NCI-H526 (cell line): ENCODE measurements at regions not wholly inside any gene's neighbourhood (a gene's known extent, or its start where the extent isn't known, plus 50 kb on each side); places are given as distances from the start of the nearest gene placed in this dataset.

Experiments used
- DNase-seq, 2 experiments: peaks; one replicate each; lab custom pipeline; 2025; lab: John Stamatoyannopoulos, UW

DNA sequence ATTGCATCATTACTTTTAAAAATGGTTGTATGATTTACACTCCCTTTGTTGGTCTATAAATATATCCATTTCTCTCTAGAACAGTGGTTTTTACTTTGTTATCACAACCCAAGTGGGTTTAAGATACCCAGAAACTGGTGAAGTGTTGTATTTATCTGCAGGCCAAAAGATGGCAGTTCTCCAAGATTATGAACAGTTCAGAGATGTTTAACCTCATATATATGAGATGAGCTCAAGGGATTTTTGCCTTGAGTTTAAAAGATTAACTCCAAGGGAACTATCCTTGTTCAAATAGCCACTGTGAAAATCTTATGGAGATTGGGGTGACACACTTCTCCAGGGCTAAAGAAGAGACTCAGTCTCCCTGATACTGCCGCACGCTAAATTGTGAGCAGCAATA lies 572.6 kb downstream of the TLE4 start:
- DNase-seq, result no peak

DNA sequence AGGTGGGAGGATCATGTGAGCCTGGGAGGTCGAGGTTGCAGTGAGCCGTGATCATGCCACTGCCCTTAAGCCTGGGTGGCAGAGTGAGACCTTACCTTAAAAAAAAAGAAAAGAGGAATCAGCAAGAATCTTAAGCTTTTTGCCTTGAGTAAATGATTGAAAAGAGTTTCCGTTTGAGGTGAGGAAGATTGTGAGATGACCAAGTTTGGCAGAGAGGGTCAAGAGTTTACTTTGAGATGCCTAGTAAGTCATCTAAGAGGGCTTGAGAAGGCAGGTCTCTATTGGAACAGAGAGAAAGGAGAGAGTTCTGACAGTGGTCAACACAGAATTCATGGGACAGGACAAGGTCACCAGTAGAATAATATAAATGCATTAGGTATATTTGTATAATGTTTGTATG lies 572.1 kb downstream of the TLE4 start:
- DNase-seq, result no peak

DNA sequence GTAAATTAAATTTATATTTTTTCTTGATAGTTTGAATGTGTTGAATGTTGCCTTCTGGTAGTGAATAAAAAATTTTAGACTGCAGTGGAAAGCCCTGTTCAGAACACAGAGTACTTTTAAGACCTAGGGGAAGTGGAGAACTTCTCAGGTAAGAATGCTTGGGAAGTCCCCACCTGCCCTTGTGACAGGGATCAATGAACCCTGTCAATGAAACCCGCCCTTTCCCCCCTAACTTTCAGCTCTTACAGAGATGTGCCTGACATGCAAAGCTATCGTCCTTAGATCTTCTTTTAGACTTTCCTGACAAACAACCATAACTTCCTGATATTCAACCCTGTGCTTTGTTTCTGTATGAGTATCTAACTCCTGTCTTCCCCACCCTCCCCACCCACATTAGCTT lies 562.7 kb downstream of the TLE4 start:
- no peak for DNase-seq

DNA sequence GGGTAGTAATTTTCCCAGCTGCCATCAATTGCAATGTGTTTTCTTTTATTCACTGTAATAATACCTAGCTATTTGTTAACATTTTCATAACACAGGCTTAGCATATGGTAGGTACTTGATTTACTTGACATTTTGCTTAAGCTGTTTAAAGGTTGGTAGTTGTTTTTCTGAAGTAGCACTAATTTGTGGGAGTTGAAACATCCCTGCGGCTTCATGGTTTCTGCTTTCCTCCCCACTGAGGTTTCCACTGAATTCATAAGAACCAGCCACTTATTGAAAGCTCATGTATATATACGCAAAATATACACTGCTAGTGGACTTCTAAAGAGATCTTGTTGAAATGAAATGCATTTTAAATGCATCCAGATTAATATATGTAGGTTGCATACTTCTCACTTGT lies 559.9 kb downstream of the TLE4 start:
- DNase-seq, result no peak

DNA sequence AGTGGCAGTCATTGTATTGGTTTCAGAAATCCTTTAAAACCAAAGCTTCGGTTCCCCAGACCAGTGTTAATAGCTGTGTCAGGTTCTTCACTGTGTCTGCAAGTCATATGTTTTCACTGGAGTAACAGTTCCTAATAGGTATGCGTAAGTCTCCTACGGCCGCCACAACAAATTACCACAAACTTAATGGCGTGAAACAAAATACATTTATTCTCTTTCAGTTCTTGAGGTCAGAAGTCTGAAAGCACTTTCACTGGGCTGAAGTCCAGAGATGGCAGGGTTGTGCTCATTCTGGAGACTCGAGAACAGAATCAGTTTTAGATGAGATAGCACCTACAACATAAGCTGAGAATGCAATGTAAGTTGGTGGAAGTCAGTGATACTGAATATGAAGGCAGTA lies 556.2 kb downstream of the TLE4 start:
- DNase-seq, result no peak

DNA sequence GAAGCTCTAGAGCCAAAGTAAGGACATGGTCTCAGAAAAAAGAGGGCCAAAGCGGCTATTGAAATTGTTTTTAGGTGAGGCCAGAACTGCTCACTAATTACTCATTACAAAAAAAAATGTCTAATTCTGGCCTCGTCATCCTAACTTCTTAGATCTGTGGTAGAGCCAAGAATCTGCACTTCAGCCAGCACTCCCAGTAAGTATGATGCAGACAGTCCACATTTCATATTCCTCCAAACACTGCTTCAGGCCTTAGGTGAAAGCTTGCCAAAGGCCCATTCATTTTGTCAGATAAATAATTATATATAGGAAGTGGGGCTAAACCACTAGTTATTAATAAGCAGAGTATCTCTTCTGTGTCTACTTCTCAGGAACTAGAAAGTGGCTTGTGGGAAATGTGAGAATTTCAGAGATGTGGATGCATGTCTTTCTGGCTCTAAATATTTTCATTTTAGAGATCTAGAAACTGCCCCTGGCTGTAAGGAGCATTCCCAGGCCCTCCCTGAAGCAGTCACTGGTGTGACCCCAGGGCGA lies 554.0 kb downstream of the TLE4 start:
- no peak for DNase-seq

DNA sequence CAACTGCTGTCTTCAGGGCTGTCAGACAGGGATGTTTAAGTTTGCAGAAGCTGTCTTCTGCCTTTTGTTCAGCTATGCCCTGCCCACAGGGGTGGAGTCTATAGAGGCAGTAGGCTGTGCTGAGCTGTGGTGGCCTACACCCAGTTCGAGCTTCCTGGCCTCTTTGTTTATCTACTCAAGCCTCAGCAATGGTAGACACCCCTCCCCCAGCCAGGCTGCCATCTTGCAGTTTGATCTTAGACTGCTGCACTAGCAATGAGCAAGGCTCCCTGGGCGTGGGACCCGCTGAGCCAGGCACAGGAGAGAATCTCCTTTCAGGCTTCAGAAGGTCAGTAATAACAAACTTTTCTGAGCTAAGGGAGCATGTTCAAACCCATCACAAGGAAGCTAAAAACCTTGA lies 545.3 kb downstream of the TLE4 start:
- DNase-seq, result no peak

DNA sequence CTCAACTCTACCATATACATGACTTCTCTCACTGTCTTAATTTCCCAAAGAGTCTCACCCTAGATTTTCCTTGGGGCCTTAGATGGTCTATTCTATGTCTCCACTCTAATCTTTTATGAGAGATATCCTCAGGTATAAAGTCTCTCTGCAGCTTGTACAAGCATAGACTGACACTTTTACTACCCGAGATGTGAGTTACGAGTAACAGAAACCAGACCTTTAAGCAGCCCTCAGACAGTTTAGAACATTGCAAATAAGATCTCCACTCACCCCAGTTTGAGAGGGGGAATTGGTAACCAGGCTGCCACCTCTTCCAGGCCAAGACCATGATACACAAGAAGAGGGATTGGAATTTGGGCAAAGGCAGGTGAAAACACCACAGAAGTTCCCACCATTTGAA lies 542.5 kb downstream of the TLE4 start:
- no peak for DNase-seq

DNA sequence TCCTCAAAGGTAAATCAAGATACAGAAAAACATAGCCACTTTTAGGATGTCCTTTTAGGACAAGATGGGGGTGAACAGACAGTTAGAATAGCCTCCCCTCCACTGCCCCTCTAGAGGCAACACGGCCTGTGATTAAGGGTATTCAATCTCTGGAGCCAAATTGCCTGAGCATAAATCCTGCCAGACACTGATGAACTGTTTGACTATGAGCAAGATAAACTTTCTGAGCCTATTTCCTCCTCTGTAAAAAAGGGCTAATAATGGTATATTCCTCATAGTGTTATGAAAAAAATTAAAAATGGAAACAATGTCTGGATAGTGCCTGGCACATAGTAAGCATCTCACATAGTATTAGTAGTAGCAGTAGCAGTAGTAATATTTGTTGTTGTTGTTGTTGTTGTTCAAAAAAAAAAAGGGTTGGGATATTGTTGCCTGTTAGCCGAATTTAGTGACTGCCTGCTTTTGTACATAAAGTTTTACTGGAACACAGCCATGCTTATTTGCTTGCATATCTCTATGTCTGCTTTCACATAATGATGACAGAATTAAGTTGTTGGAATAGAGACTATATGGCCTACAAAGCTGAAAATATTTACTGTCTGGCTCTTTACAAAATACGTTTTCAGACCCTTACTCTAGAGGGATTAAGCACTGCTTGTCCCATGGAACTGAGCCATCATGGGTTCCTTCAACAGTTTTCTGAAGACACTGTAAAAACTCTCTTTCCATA lies 536.3 kb downstream of the TLE4 start:
- DNase-seq, result no peak

DNA sequence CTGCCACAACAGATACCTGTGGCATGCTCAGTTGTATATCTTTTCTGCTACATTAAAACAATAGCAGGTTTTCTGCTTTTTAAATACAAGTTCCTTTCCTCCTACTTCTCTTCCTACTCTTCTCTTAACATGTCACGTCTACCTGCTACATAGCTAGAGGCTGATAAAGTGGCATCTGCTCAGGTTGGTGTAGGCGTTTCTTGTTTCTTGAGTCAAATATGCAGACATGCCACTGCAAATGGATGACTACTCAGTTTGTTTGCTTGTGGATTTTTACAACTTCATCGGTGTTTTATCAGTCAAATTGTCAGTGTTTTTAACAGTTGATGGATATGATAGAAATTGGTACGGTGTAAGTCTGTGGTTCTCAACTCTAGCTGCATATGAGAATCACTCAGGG lies 525.7 kb downstream of the TLE4 start:
- DNase-seq, result no peak

DNA sequence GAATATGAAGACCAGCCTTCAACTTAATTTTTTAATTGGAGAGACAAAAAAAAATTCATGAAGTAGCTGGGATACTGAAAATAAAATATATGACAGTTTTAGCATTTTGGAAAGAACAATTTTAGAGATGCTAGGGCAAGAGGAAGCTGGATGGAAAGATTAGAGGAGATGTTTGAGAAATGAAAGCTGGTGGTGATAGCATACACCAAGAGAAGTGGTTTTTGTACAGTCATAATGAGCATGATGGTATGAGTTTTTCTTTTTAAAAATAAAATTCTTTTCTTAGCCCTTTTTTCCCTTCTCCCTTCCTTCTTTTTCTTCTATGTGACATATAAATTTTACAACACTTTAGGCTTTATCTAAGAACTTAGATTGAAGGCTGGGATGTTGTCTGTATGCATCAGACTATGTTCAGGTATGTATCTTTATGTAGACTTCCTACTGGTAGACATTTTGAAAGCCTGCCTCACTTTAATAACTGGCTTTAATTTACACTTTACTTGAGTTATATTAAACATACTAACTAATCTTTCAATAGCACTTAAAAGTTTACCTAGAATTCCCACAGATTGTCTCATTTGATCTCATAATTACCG lies 522.5 kb downstream of the TLE4 start:
- DNase-seq, result no peak

DNA sequence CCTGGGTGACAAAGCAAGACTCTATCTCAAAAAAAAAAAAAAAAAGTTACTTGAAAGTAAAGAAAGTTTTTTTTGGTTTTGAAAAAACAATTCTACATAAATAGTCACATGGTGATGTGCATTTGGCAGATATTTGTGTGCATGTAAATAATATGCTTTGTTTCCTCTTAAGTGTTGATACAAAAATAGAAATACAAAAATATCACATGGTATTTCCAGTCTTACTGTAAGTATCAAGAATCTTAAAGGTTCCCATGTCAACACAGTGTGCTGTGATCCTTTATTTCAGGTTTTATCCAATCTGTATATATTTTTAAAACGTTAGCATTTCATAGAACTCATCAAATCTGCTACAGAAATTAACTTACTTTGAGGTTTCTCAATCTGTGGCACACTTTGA lies 521.9 kb downstream of the TLE4 start:
- no peak for DNase-seq

DNA sequence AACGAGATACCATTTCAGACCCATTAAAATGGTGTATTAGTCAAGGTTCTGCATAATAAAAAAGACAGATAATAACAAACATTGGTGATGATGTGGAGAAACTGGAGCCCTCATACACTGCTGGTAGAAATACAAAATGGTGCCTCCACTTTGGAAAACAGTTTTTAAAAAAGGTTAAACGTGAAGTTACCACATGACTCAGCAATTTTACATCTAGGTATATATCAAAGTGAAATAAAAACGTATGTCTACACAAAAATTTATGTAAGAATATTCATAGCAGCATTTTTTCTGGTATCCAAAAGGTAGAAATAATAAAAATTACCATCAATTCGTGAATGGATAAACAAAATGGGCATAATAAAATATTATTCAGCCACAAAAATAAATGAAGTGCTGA lies 519.8 kb downstream of the TLE4 start:
- no peak for DNase-seq

DNA sequence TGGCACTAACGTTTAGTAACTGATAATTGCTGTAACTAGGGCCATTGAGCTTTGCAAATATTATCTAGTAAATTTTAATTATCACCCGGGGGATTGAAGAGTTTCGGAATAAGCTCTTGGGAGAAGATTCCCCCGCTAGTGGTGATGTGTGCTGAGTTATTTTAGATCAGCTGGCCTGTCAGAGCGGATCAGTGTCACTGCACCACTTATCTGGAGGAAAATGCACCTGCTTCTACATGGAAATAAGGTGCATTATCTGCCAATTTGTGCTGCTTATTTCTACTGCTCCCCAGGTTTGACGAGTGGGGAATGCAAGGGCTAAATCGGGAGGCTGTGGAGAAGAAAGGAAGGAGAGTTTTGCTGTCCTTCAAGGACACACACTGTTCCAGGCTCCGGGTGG lies 518.6 kb downstream of the TLE4 start:
- DNase-seq, result no peak

DNA sequence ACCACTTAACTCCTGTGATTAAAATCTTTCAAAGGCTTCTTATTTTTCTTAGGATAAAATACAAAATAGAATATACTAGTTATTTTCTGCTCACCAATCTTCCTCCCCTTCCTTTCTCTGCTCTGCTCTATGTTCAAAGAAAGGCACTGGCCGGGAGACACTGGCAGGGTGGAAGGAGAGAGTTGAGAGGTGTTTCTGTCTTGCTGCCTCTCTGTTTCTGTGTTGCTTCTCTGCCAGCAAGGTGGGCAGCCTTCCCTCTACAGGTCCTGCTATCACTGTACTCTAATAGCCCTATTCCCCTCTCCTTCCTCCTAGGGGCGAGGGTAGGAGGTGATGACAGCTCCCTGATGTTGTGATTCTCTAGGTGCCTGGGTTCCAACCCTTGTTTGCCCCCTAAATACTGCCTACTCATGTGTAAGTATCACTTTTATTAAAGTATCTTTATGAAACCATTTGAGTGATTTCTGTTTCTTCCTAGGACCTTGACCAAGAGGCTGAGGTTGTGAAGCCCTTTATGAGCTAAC lies 515.1 kb downstream of the TLE4 start:
- DNase-seq, result no peak

DNA sequence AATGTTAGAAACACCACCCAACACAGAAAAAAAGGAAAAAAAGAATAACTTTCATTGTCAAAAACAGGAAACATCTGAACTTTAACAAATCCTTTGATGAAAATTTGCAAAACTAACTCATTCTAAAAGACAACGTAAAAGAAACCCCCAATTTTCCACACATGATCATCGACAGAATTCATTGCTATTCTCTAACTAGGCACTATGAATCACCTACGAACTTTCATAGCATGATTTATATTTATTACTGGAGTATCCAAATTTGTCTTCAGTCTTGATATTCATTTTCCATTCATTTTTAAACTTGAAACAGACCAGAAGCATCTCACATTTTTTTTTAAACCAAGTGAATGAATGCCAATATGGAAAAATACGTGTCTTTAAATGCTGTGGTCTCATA lies 514.6 kb downstream of the TLE4 start:
- no peak for DNase-seq

DNA sequence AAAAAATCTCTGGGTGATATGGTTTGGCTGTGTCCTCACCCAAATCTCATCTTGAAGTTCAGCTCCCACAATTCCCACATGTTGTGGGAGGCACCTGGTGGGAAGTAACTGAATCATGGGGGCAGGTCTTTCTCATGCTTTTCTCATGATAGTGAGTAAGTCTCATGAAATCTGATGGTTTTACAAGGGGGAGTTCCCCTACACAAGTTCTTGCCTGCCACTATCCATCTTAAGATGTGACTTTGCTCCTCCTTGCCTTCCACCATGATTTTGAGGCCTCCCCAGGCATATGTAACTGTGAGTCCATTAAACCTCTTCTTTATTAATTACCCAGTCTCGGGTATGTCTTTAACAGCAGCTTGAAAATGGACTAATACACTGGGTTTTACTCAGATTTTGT lies 513.9 kb downstream of the TLE4 start:
- no peak for DNase-seq

DNA sequence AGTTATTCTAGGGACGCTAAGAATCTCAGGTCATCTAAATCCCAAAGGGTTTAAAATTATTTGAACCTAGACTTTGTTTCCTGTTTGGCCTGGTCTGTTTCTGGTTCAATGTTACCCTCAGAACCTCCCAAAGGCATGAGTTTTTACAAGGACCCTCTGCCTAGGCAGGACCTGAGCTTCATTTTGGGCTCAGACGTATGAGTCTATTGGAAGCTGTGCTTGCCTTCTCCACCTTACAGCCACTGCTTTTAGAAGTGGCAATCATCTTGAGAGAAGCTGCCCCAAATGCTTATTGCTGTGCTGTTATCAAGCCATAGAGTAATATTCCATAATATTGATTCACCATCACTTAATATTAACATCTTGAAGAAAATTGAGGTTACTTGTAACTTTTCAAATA lies 510.4 kb downstream of the TLE4 start:
- no peak for DNase-seq

DNA sequence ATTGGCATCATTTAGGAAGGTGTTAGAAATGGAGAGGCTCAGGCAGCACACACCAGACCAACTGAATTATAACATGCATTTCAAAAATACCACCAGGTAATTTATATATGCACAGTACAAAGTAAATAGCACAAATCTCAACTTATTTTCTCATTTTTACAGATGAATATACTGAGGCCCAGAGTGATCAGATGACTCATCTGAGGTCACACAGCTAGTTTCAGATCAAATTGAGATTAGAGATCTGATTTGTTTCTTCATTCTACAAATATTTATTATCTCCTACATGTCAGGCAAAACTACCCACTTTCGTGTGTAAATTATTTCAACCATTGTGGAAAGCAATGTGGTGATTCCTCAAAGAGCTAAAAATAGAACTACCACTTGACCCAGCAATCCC lies 507.1 kb downstream of the TLE4 start:
- DNase-seq, result no peak

DNA sequence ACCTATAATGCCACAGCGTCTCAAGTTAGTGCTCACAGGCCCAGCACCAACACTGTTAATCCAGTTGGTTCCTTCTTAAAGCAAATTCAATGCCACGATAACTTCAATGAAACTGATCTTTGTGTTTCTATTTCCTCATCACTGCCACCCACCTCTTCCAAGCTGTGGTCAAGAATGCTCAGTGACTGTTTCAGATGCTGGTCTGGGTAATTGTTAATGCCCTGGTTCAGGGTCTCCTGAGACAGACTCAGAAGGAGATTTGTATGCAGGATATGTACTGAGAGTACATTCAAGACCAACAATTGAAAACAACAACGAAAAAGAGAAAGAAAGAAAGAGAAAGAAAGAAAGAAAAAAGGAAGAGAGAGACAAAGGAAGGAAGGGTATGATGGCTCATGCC lies 505.3 kb downstream of the TLE4 start:
- DNase-seq, result no peak

DNA sequence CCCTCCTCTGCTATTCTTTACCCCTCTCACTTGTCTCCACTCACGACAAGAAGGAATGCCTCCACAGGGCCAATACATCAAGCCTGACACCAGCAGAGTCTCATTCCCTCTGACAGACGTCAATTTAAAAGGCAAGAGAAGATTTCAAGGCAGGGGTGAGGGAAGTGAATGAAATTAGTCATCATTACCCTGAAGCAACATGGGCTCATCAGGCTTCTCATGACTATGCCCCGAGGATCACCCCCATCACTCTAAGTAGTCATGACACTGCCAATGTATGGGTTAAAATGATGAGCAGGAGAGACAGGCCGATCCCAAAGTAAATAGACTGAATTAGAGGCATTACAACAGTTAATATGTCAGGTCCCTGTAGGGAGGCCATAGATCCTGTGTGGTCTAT lies 504.4 kb downstream of the TLE4 start:
- DNase-seq, result no peak

DNA sequence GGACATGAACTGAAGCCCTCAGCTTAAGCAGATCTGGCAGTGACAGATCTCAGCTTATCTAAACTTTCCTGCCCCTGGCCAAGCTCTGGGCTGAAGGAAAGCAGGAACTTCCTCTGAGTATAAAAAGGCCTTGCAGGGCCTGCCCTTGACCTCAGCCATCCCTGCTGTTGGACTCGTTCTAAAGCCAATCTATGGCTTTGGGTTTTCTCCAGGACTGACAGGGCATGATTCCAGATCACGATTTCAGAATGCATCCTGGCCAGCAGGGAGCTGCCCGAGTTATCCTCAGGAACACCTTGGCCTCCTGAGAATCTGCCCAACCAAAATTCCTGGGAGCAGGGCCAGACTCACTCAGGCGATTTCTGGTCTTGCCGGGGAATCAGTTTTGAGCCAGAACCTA lies 502.7 kb downstream of the TLE4 start:
- no peak for DNase-seq

DNA sequence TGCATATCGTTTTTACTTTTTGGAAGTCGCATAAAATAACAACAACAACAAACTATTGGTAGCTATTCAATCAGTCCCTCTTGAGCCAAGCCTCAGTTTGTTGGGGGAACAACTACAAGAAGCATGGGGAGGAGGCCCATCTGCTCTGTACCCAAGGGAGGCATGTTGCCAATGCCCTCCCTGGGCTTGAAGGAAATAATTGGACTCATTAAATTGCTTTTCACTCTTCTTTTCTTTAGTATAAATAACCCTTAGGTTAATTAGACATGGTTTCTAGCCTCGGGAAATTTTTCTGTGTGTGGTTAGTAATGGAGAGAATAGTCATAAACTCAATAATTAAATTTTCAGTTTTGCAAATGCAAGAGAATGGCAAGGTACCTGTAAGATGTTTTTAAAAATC lies 500.7 kb downstream of the TLE4 start:
- no peak for DNase-seq
